Common myeloid progenitor, CD34-positive (primary cell): ENCODE measurements at regions not wholly inside any gene's neighbourhood (a gene's known extent, or its start where the extent isn't known, plus 50 kb on each side); places are given as distances from the start of the nearest gene placed in this dataset.
"Not testable (repeated sequence)": the region's sequence is repeated elsewhere in the genome, so short reads cannot be mapped to it uniquely, and the experiment has no call there.

Source experiments
- CTCF ChIA-PET: fragments of 350-600 bp; sonication (Branson Sonifier 250); formaldehyde crosslinking; loops from one replicate; lab custom pipeline; 2021; ENCODE audit warnings: antibody characterized with exemption; lab: Charles Lee
- POLR2A ChIA-PET: fragments of 350-600 bp; sonication (Branson Sonifier 250); formaldehyde crosslinking; loops from one replicate; lab custom pipeline; 2021; ENCODE audit warnings: antibody characterized with exemption; lab: Charles Lee
- DNase-seq, 3 donors: peaks; one replicate each; pipeline versions ENCODE4 v3.0.0 to v3.0.0-alpha.2; 2013
- H3K27ac ChIP-seq, 2 experiments: 1 replicate in 1 of 2; 2 replicates in 1 of 2; pipeline ENCODE4 v1.7.0; 2013; ENCODE audit warnings: inconsistent platforms in 2 of 2, low read length in 2 of 2, mild to moderate bottlenecking in 2 of 2, low read depth in 1 of 2, moderate library complexity in 1 of 2; ENCODE audit not compliant: severe bottlenecking in 2 of 2, insufficient read depth in 1 of 2, poor library complexity in 1 of 2
- H3K27me3 ChIP-seq, 5 experiments: replicated peaks in 2 of 5; 1 replicate in 3 of 5; 2 replicates in 2 of 5; pipeline versions ENCODE4 v1.6.1 to v1.7.0; 2013; ENCODE audit warnings: low read length in 4 of 5, mild to moderate bottlenecking in 2 of 5, moderate library complexity in 2 of 5, inconsistent platforms in 1 of 5; ENCODE audit not compliant: insufficient read depth in 5 of 5, control insufficient read depth in 4 of 5
- H3K36me3 ChIP-seq, 4 experiments: 1 replicate in 2 of 4; 2 replicates in 2 of 4; pipeline versions ENCODE4 v1.6.1 to v1.7.0; 2013; ENCODE audit warnings: low read length in 3 of 4, control low read depth in 1 of 4, mild to moderate bottlenecking in 1 of 4; ENCODE audit not compliant: control insufficient read depth in 4 of 4, insufficient read depth in 4 of 4
- H3K4me1 ChIP-seq, 4 experiments: 1 replicate in 3 of 4; 2 replicates in 1 of 4; pipeline versions ENCODE4 v1.6.1 to v1.7.1; 2013; ENCODE audit warnings: low read length in 3 of 4, mild to moderate bottlenecking in 3 of 4, control low read depth in 1 of 4, inconsistent platforms in 1 of 4, moderate library complexity in 1 of 4; ENCODE audit not compliant: control insufficient read depth in 4 of 4, insufficient read depth in 4 of 4; ENCODE audit errors: control extremely low read depth in 1 of 4
- H3K4me3 ChIP-seq, 7 experiments: 1 replicate in 4 of 7; 2 replicates in 3 of 7; pipeline versions ENCODE4 v1.5.1 to v1.7.0; 2013; ENCODE audit warnings: mild to moderate bottlenecking in 7 of 7, low read length in 6 of 7, moderate library complexity in 6 of 7, inconsistent platforms in 2 of 7, low read depth in 2 of 7, control low read depth in 1 of 7; ENCODE audit not compliant: insufficient read depth in 4 of 7, control insufficient read depth in 1 of 7; ENCODE audit errors: extremely low read depth in 1 of 7
- H3K9me3 ChIP-seq, 5 experiments: 1 replicate in 4 of 5; 2 replicates in 1 of 5; pipeline versions ENCODE4 v1.6.1 to v1.7.1; 2013; ENCODE audit warnings: low read length in 4 of 5, mild to moderate bottlenecking in 2 of 5, inconsistent platforms in 1 of 5, low read depth in 1 of 5, moderate library complexity in 1 of 5; ENCODE audit not compliant: control insufficient read depth in 4 of 5, insufficient read depth in 2 of 5; ENCODE audit errors: control extremely low read depth in 1 of 5
- WGBS: methylation state at CpG from one replicate; pipeline ENCODE4 v1.1.5; 2013; ENCODE audit not compliant: insufficient coverage; 5-methylcytosine and 5-hydroxymethylcytosine counted together

- CTCF ChIA-PET = no interaction called here
- POLR2A ChIA-PET = no interaction called here
These were observed 345.8 kb upstream of the CDH5 start for GRCh38 chr16:66020642-66021041.

GRCh38 chr16:66020046-66020445, 346.4 kb upstream of the CDH5 start:
- Histone ChIP-seq H3K4me3 (no peak overlapping the region), H3K4me1 (no peaks in the 10 kb centered on the region), H3K36me3 (no peaks in the 10 kb centered on the region), H3K27me3 (peaks cover 0 to 3% (median 0%) of the 10 kb centered on the region in 5 experiments), H3K9me3 (peaks cover 0 to 16% (median 6%) of the 10 kb centered on the region in 5 experiments), H3K27ac (no peak overlapping the region)
- CTCF ChIA-PET = no interaction called here
- DNase-seq = no peak
- 100% methylated on average over 1 of the region's 2 CpGs for WGBS
- POLR2A ChIA-PET = no interaction called here

More at GRCh38 chr16:66020642-66021041, 345.8 kb upstream of the CDH5 start:
- Histone ChIP-seq H3K9me3 (peaks cover 0 to 18% (median 6%) of the 10 kb centered on the region in 5 experiments), H3K27ac (no peak overlapping the region), H3K36me3 (no peaks in the 10 kb centered on the region), H3K27me3 (peaks cover 0 to 3% (median 0%) of the 10 kb centered on the region in 5 experiments), H3K4me1 (no peaks in the 10 kb centered on the region), H3K4me3 (no peak overlapping the region)
- no peak for DNase-seq

- CTCF ChIA-PET, H3K36me3 ChIP-seq, POLR2A ChIA-PET, DNase-seq, H3K4me1 ChIP-seq, H3K27ac ChIP-seq, H3K27me3 ChIP-seq, H3K4me3 ChIP-seq: not testable (repeated sequence)
- peaks cover 0 to 11% (median 2%) of the 10 kb centered on the region in 5 experiments for H3K9me3 ChIP-seq
- 100% methylated on average over 2 of the region's 3 CpGs for WGBS
These were observed 347.0 kb upstream of the CDH5 start for GRCh38 chr16:66019502-66019901.

- ChIA-PET POLR2A (no interaction called here), CTCF (no interaction called here)
- WGBS = 100% methylated on average over 1 of the region's 2 CpGs
- no peak for DNase-seq
- no peak overlapping the region for H3K4me3 ChIP-seq
- no peaks in the 10 kb centered on the region for H3K4me1 ChIP-seq
- H3K9me3 ChIP-seq = no peaks in the 10 kb centered on the region
- H3K36me3 ChIP-seq = no peaks in the 10 kb centered on the region
- H3K27ac ChIP-seq = no peak overlapping the region
- peaks cover 0 to 5% (median 0%) of the 10 kb centered on the region in 5 experiments for H3K27me3 ChIP-seq
These were observed 352.3 kb upstream of the CDH5 start for GRCh38 chr16:66014221-66014620.

GRCh38 chr16:66013486-66013885, 353.0 kb upstream of the CDH5 start:
- DNase-seq = no peak
- POLR2A ChIA-PET = no interaction called here
- no peaks in the 10 kb centered on the region for H3K4me1 ChIP-seq
- CTCF ChIA-PET = no interaction called here
- 70% methylated on average over 2 of the region's 2 CpGs for WGBS
- no peak overlapping the region for H3K4me3 ChIP-seq
- H3K27me3 ChIP-seq = peaks cover 0 to 4% (median 0%) of the 10 kb centered on the region in 5 experiments
- no peaks in the 10 kb centered on the region for H3K36me3 ChIP-seq
- no peaks in the 10 kb centered on the region for H3K9me3 ChIP-seq
- H3K27ac ChIP-seq = no peak overlapping the region

- DNase-seq = no peak
- POLR2A ChIA-PET = no interaction called here
- no peaks in the 10 kb centered on the region for H3K9me3 ChIP-seq
- 90% methylated on average over 1 of the region's 4 CpGs for WGBS
- no peaks in the 10 kb centered on the region for H3K4me1 ChIP-seq
- H3K36me3 ChIP-seq = no peaks in the 10 kb centered on the region
- CTCF ChIA-PET = no interaction called here
- no peak overlapping the region for H3K27ac ChIP-seq
- H3K4me3 ChIP-seq = no peak overlapping the region
- peaks cover 0 to 4% (median 0%) of the 10 kb centered on the region in 5 experiments for H3K27me3 ChIP-seq
These were observed 358.4 kb upstream of the CDH5 start for GRCh38 chr16:66008136-66008535.

- no peak overlapping the region for H3K27ac ChIP-seq
- DNase-seq = no peak
- POLR2A ChIA-PET = no interaction called here
- peaks cover 0 to 5% (median 0%) of the 10 kb centered on the region in 5 experiments for H3K27me3 ChIP-seq
- H3K4me1 ChIP-seq = no peaks in the 10 kb centered on the region
- WGBS = 91% methylated on average over 6 of the region's 6 CpGs
- H3K9me3 ChIP-seq = no peaks in the 10 kb centered on the region
- no peaks in the 10 kb centered on the region for H3K36me3 ChIP-seq
- H3K4me3 ChIP-seq = no peak overlapping the region
- CTCF ChIA-PET = no interaction called here
These were observed 358.8 kb upstream of the CDH5 start for GRCh38 chr16:66007717-66008116.
